ENCODE measurements at regions not wholly inside any gene's neighbourhood (a gene's known extent, or its start where the extent isn't known, plus 50 kb on each side); places are given as distances from the start of the nearest gene placed in this dataset.

DNA sequence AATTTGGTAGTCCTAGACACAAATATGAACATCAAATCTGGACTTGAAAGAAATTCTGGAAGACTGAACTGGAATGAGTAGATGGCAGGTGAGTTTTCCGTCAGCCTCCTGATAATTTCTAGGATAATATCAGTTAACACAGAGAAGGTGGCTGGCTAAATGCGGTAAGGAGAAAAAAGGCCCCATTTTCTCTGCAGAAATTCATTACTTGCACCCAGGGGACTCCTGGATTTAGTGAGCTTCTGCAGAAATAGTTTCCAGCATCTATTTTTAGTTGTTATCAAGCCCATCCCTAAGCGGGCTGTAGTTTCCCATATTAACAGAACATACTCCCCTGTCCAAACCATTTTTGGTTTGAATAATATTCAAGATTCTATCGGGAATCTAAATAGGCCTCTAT lies 181.9 kb upstream of the TCERG1L start:
- Histone ChIP-seq H3K4me3 (no peak overlapping the region), H3K27ac (no peak overlapping the region)
- TF ChIP-seq, protein P1, sequence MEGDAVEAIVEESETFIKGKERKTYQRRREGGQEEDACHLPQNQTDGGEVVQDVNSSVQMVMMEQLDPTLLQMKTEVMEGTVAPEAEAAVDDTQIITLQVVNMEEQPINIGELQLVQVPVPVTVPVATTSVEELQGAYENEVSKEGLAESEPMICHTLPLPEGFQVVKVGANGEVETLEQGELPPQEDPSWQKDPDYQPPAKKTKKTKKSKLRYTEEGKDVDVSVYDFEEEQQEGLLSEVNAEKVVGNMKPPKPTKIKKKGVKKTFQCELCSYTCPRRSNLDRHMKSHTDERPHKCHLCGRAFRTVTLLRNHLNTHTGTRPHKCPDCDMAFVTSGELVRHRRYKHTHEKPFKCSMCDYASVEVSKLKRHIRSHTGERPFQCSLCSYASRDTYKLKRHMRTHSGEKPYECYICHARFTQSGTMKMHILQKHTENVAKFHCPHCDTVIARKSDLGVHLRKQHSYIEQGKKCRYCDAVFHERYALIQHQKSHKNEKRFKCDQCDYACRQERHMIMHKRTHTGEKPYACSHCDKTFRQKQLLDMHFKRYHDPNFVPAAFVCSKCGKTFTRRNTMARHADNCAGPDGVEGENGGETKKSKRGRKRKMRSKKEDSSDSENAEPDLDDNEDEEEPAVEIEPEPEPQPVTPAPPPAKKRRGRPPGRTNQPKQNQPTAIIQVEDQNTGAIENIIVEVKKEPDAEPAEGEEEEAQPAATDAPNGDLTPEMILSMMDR (IDR thresholded peaks at IDR 0.05): no peak
- DNase-seq (ENCODE audit: low spot score): no peak

DNA sequence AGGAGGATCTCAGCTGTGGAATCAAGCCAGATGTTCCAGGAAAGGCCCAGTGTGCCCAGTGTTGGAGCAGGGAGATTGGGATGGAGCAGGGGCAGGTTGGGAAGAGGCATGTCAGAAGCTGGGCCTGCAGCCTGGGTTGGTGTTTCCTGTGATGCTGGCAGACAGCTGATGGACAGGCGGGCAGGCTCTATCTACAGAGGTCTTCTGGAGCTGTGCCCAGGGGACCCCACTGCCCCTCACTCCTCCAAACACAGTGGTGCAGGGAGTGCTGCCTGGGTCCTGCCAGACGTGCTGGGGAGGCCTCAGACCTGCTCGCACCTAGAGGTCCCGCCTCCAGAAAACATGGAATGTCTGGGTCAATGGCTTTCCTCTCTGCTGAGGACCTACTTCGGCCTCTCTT lies 182.9 kb upstream of the TCERG1L start:
- TF ChIP-seq, protein P1 (IDR thresholded peaks at IDR 0.05): no peak

DNA sequence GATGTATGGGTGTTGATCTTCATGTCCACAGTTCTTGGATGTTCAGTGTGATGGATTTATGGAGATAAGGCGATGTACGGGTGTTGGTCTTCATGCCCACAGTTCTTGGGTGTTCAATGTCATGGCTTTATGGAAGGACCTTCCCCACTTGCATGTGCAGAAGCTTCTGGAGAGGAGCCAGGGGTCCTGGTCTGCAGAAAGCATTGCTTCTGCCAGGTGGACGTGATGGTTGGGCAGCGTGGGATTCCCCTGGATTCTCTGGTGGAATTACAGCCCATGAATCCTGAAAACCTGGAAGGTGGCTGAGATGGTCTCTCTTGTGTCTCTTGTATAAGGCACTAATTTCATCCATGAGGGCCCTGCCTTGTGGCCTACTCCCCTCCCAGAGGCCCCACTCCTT lies 183.7 kb upstream of the TCERG1L start:
- DNase-seq (ENCODE audit: low spot score): no peak
- Histone ChIP-seq H3K4me3 (no peak overlapping the region), H3K27ac (no peak overlapping the region)
- TF ChIP-seq, protein P1 (IDR thresholded peaks at IDR 0.05): no peak

More for the DNA sequence above, 182.9 kb upstream of the TCERG1L start:
- Histone ChIP-seq H3K4me3 (no peak overlapping the region), H3K27ac (no peak overlapping the region)
- DNase-seq (ENCODE audit: low spot score): no peak

DNA sequence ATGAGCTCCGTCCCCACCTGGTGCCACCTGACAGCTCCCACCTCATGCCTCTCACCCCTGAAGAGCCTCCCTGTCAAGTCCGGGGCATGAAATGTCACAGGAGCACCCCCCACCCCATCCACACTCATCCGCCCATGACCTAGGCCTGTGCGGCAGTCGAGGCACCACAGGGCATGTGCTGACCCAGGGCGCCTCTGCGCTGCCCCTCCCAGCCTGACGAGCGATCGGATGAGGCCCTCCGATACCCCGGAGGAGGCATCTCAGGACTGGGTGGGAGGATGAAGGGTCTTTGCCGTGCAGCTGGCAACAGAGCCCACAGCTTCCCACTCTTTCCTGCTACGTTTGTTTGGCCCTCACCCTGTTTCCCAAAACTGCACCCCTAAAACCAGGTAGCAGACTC lies 184.4 kb upstream of the TCERG1L start:
- no peak for DNase-seq (ENCODE audit: low spot score)
- Histone ChIP-seq H3K4me3 (no peak overlapping the region), H3K27ac (no peak overlapping the region)
- TF ChIP-seq, protein P1 (IDR thresholded peaks at IDR 0.05): no peak

DNA sequence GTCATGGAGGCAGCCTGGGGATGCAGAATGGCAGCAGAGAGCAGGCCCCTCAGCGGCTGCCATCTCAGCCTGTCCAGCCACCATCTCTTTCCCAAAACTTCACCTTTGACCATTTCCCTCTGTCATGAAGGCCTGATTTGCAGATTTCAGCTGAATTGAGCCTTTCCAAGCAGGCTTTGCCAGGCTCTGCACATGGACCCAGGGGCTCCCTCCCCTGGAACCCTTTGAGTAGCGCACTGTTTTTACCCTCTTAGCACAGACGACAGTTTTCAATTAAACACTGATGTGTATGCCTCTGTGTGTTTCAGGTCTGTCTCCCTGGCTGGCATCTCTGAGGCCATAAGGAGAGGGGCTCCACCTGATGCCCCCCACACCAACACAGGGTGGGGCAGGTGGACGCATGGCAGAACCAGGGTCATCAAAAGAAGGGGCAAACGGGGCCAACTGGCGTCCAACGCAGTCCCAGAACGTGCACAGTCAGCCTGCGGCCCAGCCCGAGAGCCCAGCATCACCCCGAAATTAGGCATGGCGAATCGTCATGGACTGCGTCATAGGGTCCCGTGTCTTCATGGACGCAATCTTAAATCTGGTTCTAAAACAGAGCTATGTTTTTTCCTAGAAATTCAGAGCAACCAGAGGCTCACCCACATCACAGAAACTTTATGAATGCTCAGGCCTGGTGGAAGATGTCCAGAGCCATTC lies 185.0 kb upstream of the TCERG1L start:
- TF ChIP-seq, protein P1 (IDR thresholded peaks at IDR 0.05): no peak
- no peak overlapping the region for H3K4me3 ChIP-seq
- DNase-seq (ENCODE audit: low spot score): no peak
- H3K27ac ChIP-seq: no peak overlapping the region

DNA sequence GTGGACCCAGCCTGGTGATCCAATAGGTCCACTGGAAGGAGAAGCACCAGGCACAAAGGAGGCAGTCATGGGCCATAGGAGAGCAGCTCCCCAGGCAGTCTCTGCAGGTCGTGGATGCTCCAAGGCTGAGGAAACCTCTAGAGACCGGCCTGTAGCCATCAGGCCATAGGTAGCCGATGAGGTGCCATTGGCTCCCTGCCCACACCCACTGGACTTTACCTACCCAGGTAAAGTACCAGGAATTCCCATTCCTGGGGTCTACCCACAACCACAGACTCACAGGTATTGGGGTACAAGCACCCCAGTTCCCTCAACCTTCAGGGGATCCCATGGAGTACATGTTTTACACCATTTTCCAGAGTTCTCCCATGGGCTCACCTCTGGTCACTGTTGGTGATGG lies 188.0 kb upstream of the TCERG1L start:
- no peak overlapping the region for H3K27ac ChIP-seq
- no peak overlapping the region for H3K4me3 ChIP-seq
- DNase-seq (ENCODE audit: low spot score): no peak
- TF ChIP-seq, protein P1 (IDR thresholded peaks at IDR 0.05): no peak

DNA sequence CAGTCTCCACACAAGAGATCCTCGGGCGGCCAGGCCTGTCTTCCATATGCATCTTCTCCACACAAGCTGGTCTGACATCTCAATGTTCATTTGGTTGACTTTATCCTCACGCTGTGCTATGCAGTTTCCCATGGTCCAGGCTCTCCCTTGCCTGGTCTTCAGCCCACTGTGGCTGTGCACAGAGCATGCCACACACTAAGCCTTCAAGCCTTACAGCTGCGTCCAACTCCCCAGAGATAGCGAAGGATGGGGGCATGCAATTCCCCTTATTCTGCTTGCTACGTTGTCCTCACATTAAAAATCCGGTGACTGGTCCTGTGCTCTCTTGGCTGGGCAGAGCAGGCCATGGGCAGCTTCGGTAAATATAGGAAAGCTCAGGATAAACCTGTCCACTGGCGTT lies 188.7 kb upstream of the TCERG1L start:
- no peak overlapping the region for H3K4me3 ChIP-seq
- H3K27ac ChIP-seq: no peak overlapping the region
- no peak for DNase-seq (ENCODE audit: low spot score)
- TF ChIP-seq, protein P1 (IDR thresholded peaks at IDR 0.05): no peak
